ENCODE measurements at regions not wholly inside any gene's neighbourhood (a gene's known extent, or its start where the extent isn't known, plus 50 kb on each side); places are given as distances from the start of the nearest gene placed in this dataset.

DNA sequence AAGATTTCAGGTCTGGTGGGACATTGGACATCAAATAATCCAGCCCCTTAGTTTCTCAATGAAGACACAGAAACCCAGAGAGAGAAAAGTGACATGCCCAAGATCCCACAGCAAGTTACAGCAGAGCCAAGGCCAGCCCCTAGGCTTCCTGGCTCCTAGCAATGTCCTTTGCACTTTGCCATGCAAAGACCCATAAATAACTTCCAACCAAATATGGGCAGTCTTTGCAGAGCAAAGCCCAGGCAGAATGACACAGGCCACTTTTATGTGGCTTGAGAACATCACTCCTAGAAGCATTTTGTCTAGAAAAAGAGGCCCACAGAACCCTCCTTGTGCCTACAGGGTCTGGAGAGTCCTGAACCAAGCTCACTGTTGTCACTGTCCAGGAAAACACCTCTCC lies 78.1 kb upstream of the ATP6AP2 start:
- Histone ChIP-seq H3K27ac (ENCODE audit: insufficient read depth, low read length, poor library complexity, severe bottlenecking) (no peak overlapping the region), H3K4me1 (ENCODE audit: control insufficient read depth, insufficient read depth, low read length, poor library complexity, severe bottlenecking) (no peaks in the 10 kb centered on the region), H3K9me3 (ENCODE audit: control insufficient read depth in 2 of 2, low read length in 2 of 2) (no peaks in the 10 kb centered on the region), H3K4me3 (ENCODE audit: low read depth, low read length) (no peak overlapping the region), H3K27me3 (ENCODE audit: control insufficient read depth, insufficient read depth, low read length) (no peaks in the 10 kb centered on the region), H3K36me3 (ENCODE audit: control insufficient read depth, insufficient read depth, low read length) (no peaks in the 10 kb centered on the region)
- Mint-ChIP-seq H3K4me3 (no peak overlapping the region), H3K4me1 (no peaks in the 10 kb centered on the region), H3K9me3 (peaks cover 0 to 2% (median 0%) of the 10 kb centered on the region in 7 donors), H3K27me3 (peaks cover 4% of the 10 kb centered on the region), H3K36me3 (no peaks in the 10 kb centered on the region), H3K27ac (no peak overlapping the region)
- ATAC-seq (ENCODE audit: low read depth in 2 of 2) (no peak), DNase-seq (no peak)

GRCh38 chrX:40501164-40501855 lies 79.5 kb upstream of the ATP6AP2 start:
- DNase-seq (no peak), ATAC-seq (ENCODE audit: low read depth in 2 of 2) (no peak)
- no peaks in the 10 kb centered on the region for H3K36me3 Mint-ChIP-seq
- no peak overlapping the region for H3K4me3 Mint-ChIP-seq
- no peak overlapping the region for H3K27ac ChIP-seq (ENCODE audit: insufficient read depth, low read length, poor library complexity, severe bottlenecking)
- H3K27me3 Mint-ChIP-seq, result peaks cover 9% of the 10 kb centered on the region
- H3K4me3 ChIP-seq (ENCODE audit: low read depth, low read length), result no peak overlapping the region
- no peaks in the 10 kb centered on the region for H3K9me3 ChIP-seq (ENCODE audit: control insufficient read depth in 2 of 2, low read length in 2 of 2)
- H3K27me3 ChIP-seq (ENCODE audit: control insufficient read depth, insufficient read depth, low read length), result no peaks in the 10 kb centered on the region
- H3K9me3 Mint-ChIP-seq, result peaks cover 0 to 2% (median 0%) of the 10 kb centered on the region in 7 donors
- no peak overlapping the region for H3K27ac Mint-ChIP-seq
- H3K36me3 ChIP-seq (ENCODE audit: control insufficient read depth, insufficient read depth, low read length), result no peaks in the 10 kb centered on the region
- no peaks in the 10 kb centered on the region for H3K4me1 ChIP-seq (ENCODE audit: control insufficient read depth, insufficient read depth, low read length, poor library complexity, severe bottlenecking)
- H3K4me1 Mint-ChIP-seq, result no peaks in the 10 kb centered on the region

- peaks cover 5% of the 10 kb centered on the region for H3K27me3 Mint-ChIP-seq
- no peak overlapping the region for H3K27ac Mint-ChIP-seq
- Histone ChIP-seq H3K4me1 (ENCODE audit: control insufficient read depth, insufficient read depth, low read length, poor library complexity, severe bottlenecking) (no peaks in the 10 kb centered on the region), H3K27me3 (ENCODE audit: control insufficient read depth, insufficient read depth, low read length) (no peaks in the 10 kb centered on the region), H3K9me3 (ENCODE audit: control insufficient read depth in 2 of 2, low read length in 2 of 2) (no peaks in the 10 kb centered on the region), H3K4me3 (ENCODE audit: low read depth, low read length) (no peak overlapping the region), H3K36me3 (ENCODE audit: control insufficient read depth, insufficient read depth, low read length) (no peaks in the 10 kb centered on the region), H3K27ac (ENCODE audit: insufficient read depth, low read length, poor library complexity, severe bottlenecking) (no peak overlapping the region)
- no peak for DNase-seq
- no peak for ATAC-seq (ENCODE audit: low read depth in 2 of 2)
- no peaks in the 10 kb centered on the region for H3K36me3 Mint-ChIP-seq
- no peaks in the 10 kb centered on the region for H3K4me1 Mint-ChIP-seq
- H3K9me3 Mint-ChIP-seq, result no peaks in the 10 kb centered on the region
- H3K4me3 Mint-ChIP-seq, result no peak overlapping the region
These were observed 84.0 kb upstream of the ATP6AP2 start for GRCh38 chrX:40496728-40497127.

GRCh38 chrX:40495659-40496058 lies 85.1 kb upstream of the ATP6AP2 start:
- no peaks in the 10 kb centered on the region for H3K36me3 Mint-ChIP-seq
- no peak for DNase-seq
- ATAC-seq (ENCODE audit: low read depth in 2 of 2), result no peak
- no peaks in the 10 kb centered on the region for H3K4me1 ChIP-seq (ENCODE audit: control insufficient read depth, insufficient read depth, low read length, poor library complexity, severe bottlenecking)
- peaks cover 5% of the 10 kb centered on the region for H3K27me3 Mint-ChIP-seq
- H3K4me3 ChIP-seq (ENCODE audit: low read depth, low read length), result no peak overlapping the region
- no peaks in the 10 kb centered on the region for H3K27me3 ChIP-seq (ENCODE audit: control insufficient read depth, insufficient read depth, low read length)
- H3K9me3 Mint-ChIP-seq, result no peaks in the 10 kb centered on the region
- H3K4me1 Mint-ChIP-seq, result peaks cover 0 to 4% (median 0%) of the 10 kb centered on the region in 4 donors
- H3K27ac ChIP-seq (ENCODE audit: insufficient read depth, low read length, poor library complexity, severe bottlenecking), result no peak overlapping the region
- H3K9me3 ChIP-seq (ENCODE audit: control insufficient read depth in 2 of 2, low read length in 2 of 2), result no peaks in the 10 kb centered on the region
- H3K27ac Mint-ChIP-seq, result no peak overlapping the region
- no peaks in the 10 kb centered on the region for H3K36me3 ChIP-seq (ENCODE audit: control insufficient read depth, insufficient read depth, low read length)
- H3K4me3 Mint-ChIP-seq, result no peak overlapping the region

DNA sequence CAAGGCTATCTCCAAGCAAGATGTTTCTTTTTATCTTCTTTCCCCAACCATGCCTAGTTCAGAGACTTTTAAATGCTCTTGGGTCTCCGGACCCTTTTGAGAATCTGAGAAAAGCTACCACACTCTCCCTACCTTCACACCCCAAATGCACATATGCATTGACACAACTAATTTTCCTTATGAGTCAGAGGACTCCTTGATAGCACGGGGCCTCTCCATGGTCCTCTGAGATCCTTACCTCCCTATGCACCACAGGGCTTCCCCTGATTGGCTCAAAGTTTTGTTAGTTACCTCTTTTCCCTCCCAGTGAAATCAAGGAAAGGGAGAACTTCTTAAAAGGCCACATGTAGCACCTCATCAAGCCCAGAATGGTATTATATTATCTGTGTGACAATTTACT lies 86.8 kb upstream of the ATP6AP2 start:
- no peaks in the 10 kb centered on the region for H3K9me3 ChIP-seq (ENCODE audit: control insufficient read depth in 2 of 2, low read length in 2 of 2)
- no peaks in the 10 kb centered on the region for H3K36me3 ChIP-seq (ENCODE audit: control insufficient read depth, insufficient read depth, low read length)
- ATAC-seq (ENCODE audit: low read depth in 2 of 2), result no peak
- H3K4me3 ChIP-seq (ENCODE audit: low read depth, low read length), result no peak overlapping the region
- H3K27ac Mint-ChIP-seq, result no peak overlapping the region
- H3K36me3 Mint-ChIP-seq, result no peaks in the 10 kb centered on the region
- no peak for DNase-seq
- no peaks in the 10 kb centered on the region for H3K27me3 ChIP-seq (ENCODE audit: control insufficient read depth, insufficient read depth, low read length)
- H3K27me3 Mint-ChIP-seq, result peaks cover 5% of the 10 kb centered on the region
- H3K4me1 Mint-ChIP-seq, result peaks cover 0 to 4% (median 0%) of the 10 kb centered on the region in 4 donors
- no peaks in the 10 kb centered on the region for H3K9me3 Mint-ChIP-seq
- no peak overlapping the region for H3K4me3 Mint-ChIP-seq
- no peaks in the 10 kb centered on the region for H3K4me1 ChIP-seq (ENCODE audit: control insufficient read depth, insufficient read depth, low read length, poor library complexity, severe bottlenecking)
- no peak overlapping the region for H3K27ac ChIP-seq (ENCODE audit: insufficient read depth, low read length, poor library complexity, severe bottlenecking)

DNA sequence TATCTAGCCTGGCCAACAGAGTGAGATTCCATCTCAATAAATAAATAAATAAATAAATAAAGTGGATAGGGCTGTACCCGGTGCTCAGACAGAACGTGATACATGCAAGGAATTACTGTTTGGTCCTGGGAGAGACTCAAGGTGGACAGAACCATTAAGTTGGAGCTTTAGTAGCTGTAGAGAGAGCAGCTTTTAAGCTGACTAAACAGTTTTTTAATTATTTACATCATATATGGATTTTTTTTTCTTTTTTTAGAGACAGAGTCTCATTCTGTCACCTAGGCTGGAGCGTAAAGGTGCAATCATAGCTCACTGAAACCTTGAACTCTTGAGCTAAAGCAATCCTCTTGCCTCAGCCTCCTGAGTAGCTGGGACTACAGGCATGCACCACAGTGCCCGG lies 92.5 kb upstream of the ATP6AP2 start:
- DNase-seq (no peak), ATAC-seq (ENCODE audit: low read depth in 2 of 2) (no peak)
- Mint-ChIP-seq H3K4me3 (no peak overlapping the region), H3K9me3 (peaks cover 0 to 4% (median 0%) of the 10 kb centered on the region in 7 donors), H3K36me3 (no peaks in the 10 kb centered on the region), H3K27me3 (no peaks in the 10 kb centered on the region), H3K27ac (no peak overlapping the region), H3K4me1 (peaks cover 0 to 20% (median 6%) of the 10 kb centered on the region in 4 donors)
- no peak overlapping the region for H3K4me3 ChIP-seq (ENCODE audit: low read depth, low read length)
- no peaks in the 10 kb centered on the region for H3K27me3 ChIP-seq (ENCODE audit: control insufficient read depth, insufficient read depth, low read length)
- no peaks in the 10 kb centered on the region for H3K36me3 ChIP-seq (ENCODE audit: control insufficient read depth, insufficient read depth, low read length)
- no peaks in the 10 kb centered on the region for H3K9me3 ChIP-seq (ENCODE audit: control insufficient read depth in 2 of 2, low read length in 2 of 2)
- H3K4me1 ChIP-seq (ENCODE audit: control insufficient read depth, insufficient read depth, low read length, poor library complexity, severe bottlenecking), result peaks cover 5% of the 10 kb centered on the region
- H3K27ac ChIP-seq (ENCODE audit: insufficient read depth, low read length, poor library complexity, severe bottlenecking), result no peak overlapping the region

GRCh38 chrX:40485973-40486372 lies 94.8 kb upstream of the ATP6AP2 start:
- Mint-ChIP-seq H3K4me1 (peaks cover 0 to 22% (median 4%) of the 10 kb centered on the region in 4 donors), H3K36me3 (no peaks in the 10 kb centered on the region), H3K27ac (no peak overlapping the region), H3K9me3 (peaks cover 0 to 4% (median 0%) of the 10 kb centered on the region in 7 donors), H3K27me3 (no peaks in the 10 kb centered on the region), H3K4me3 (peak overlapping the region in 1 of 4 donors; percentile 6)
- DNase-seq (no peak), ATAC-seq (ENCODE audit: low read depth in 2 of 2) (no peak)
- H3K36me3 ChIP-seq (ENCODE audit: control insufficient read depth, insufficient read depth, low read length), result no peaks in the 10 kb centered on the region
- H3K27me3 ChIP-seq (ENCODE audit: control insufficient read depth, insufficient read depth, low read length), result no peaks in the 10 kb centered on the region
- H3K4me3 ChIP-seq (ENCODE audit: low read depth, low read length), result no peak overlapping the region
- peaks cover 9% of the 10 kb centered on the region for H3K4me1 ChIP-seq (ENCODE audit: control insufficient read depth, insufficient read depth, low read length, poor library complexity, severe bottlenecking)
- no peak overlapping the region for H3K27ac ChIP-seq (ENCODE audit: insufficient read depth, low read length, poor library complexity, severe bottlenecking)
- H3K9me3 ChIP-seq (ENCODE audit: control insufficient read depth in 2 of 2, low read length in 2 of 2), result no peaks in the 10 kb centered on the region

GRCh38 chrX:40485102-40485826 lies 95.5 kb upstream of the ATP6AP2 start:
- Mint-ChIP-seq H3K36me3 (no peaks in the 10 kb centered on the region), H3K27ac (peak overlapping the region in 2 of 3 donors; percentile 59 to 78), H3K4me1 (peaks cover 0 to 22% (median 4%) of the 10 kb centered on the region in 4 donors), H3K4me3 (no peak overlapping the region), H3K9me3 (peaks cover 0 to 6% (median 0%) of the 10 kb centered on the region in 7 donors), H3K27me3 (no peaks in the 10 kb centered on the region)
- Histone ChIP-seq H3K36me3 (ENCODE audit: control insufficient read depth, insufficient read depth, low read length) (no peaks in the 10 kb centered on the region), H3K27me3 (ENCODE audit: control insufficient read depth, insufficient read depth, low read length) (no peaks in the 10 kb centered on the region), H3K4me1 (ENCODE audit: control insufficient read depth, insufficient read depth, low read length, poor library complexity, severe bottlenecking) (peaks cover 9% of the 10 kb centered on the region), H3K27ac (ENCODE audit: insufficient read depth, low read length, poor library complexity, severe bottlenecking) (no peak overlapping the region), H3K4me3 (ENCODE audit: low read depth, low read length) (no peak overlapping the region), H3K9me3 (ENCODE audit: control insufficient read depth in 2 of 2, low read length in 2 of 2) (no peaks in the 10 kb centered on the region)
- DNase-seq (no peak), ATAC-seq (ENCODE audit: low read depth in 2 of 2) (no peak)

All from CD4-positive, CD25-positive, alpha-beta regulatory T cell (primary cell).